Esophagus squamous epithelium (tissue), 5 donors: ENCODE measurements at regions not wholly inside any gene's neighbourhood (a gene's known extent, or its start where the extent isn't known, plus 50 kb on each side); places are given as distances from the start of the nearest gene placed in this dataset.

ENCODE experiments used
- DNase-seq: peaks from one replicate; lab custom pipeline; 2025; lab: John Stamatoyannopoulos, UW
- H3K27ac ChIP-seq, 4 donors: fragments of 200-600 bp; sonication (generic); one replicate each; pipeline ENCODE4 v1.5.1; 2016 to 2019; ENCODE audit warnings: mild to moderate bottlenecking in 1 of 4
- H3K27me3 ChIP-seq, 4 donors: fragments of 200-600 bp; sonication (generic); 1 replicate in 3 of 4; 2 replicates in 1 of 4; pipeline versions ENCODE4 v1.5.1 to v1.6.0; 2017 to 2021; ENCODE audit warnings: antibody characterized with exemption in 1 of 4
- H3K36me3 ChIP-seq, 3 donors: fragments of 200-600 bp; sonication (generic); one replicate each; pipeline ENCODE4 v1.5.1; 2016 to 2019
- H3K4me1 ChIP-seq, 3 donors: fragments of 200-600 bp; sonication (generic); one replicate each; pipeline ENCODE4 v1.5.1; 2017 to 2019
- H3K4me3 ChIP-seq, 4 donors: fragments of 200-600 bp; sonication (generic); 1 replicate in 3 of 4; 2 replicates in 1 of 4; pipeline ENCODE4 v1.5.1; 2016 to 2019; ENCODE audit warnings: mild to moderate bottlenecking in 2 of 4, moderate library complexity in 1 of 4
- H3K9me3 ChIP-seq, 3 donors: fragments of 200-600 bp; sonication (generic); one replicate each; pipeline ENCODE4 v1.5.1; 2016 to 2019
- POLR2A ChIP-seq, 4 donors: fragments of 450-650 bp; IDR thresholded peaks; one replicate each; pipeline ENCODE4 v1.6.1; 2017; ENCODE audit warnings: antibody characterized with exemption in 4 of 4, mild to moderate bottlenecking in 4 of 4, moderate library complexity in 3 of 4
- WGBS, 2 donors: methylation state at CpG; one replicate each; pipeline ENCODE4 v1.1.5; 2018; 5-methylcytosine and 5-hydroxymethylcytosine counted together
- intact Hi-C: fragments of 100-400 bp; cut with DNase I; formaldehyde crosslinking; loops from one replicate; pipeline ENCODE4 v1.15.0; 2022
- TF ChIP-seq, protein P1 (sequence below), 6 experiments: fragments of 450-650 bp in 4 of 6; fragments of 200-600 bp in 2 of 6; sonication (generic) in 2 of 6; IDR thresholded peaks; one replicate each; pipeline ENCODE4 v1.5.1; 2016 to 2019; ENCODE audit warnings: antibody characterized with exemption in 6 of 6, mild to moderate bottlenecking in 4 of 6, moderate library complexity in 4 of 6
- donor health status: DM: yes; HTN: yes; CAD: no.

DNA sequence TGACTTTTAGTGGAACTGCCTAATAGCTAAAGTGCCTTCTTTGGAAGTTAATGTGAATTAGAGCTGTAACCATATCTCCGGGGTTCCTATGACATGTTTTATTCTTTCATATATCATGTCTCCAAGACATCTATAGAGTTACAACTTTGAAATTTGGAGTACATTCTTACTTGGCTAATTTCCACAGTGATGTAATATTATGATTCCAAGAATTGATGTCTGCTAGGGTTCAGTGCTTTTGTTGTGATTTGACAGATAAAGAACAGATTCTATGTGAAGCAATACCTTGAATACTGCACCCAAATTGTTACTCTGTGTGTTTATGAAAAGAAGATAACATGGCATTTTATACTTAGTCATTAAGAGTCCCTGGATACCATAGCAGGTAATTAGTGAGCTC lies 934.3 kb downstream of the NTRK3 start:
- TF ChIP-seq, protein P1, sequence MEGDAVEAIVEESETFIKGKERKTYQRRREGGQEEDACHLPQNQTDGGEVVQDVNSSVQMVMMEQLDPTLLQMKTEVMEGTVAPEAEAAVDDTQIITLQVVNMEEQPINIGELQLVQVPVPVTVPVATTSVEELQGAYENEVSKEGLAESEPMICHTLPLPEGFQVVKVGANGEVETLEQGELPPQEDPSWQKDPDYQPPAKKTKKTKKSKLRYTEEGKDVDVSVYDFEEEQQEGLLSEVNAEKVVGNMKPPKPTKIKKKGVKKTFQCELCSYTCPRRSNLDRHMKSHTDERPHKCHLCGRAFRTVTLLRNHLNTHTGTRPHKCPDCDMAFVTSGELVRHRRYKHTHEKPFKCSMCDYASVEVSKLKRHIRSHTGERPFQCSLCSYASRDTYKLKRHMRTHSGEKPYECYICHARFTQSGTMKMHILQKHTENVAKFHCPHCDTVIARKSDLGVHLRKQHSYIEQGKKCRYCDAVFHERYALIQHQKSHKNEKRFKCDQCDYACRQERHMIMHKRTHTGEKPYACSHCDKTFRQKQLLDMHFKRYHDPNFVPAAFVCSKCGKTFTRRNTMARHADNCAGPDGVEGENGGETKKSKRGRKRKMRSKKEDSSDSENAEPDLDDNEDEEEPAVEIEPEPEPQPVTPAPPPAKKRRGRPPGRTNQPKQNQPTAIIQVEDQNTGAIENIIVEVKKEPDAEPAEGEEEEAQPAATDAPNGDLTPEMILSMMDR (IDR thresholded peaks at IDR 0.05) = no peak
- TF ChIP-seq POLR2A (IDR thresholded peaks at IDR 0.05) = no peak
- Histone ChIP-seq H3K4me3 (no peak overlapping the region), H3K27me3 (no peaks in the 10 kb centered on the region), H3K36me3 (no peaks in the 10 kb centered on the region), H3K9me3 (no peaks in the 10 kb centered on the region), H3K27ac (no peak overlapping the region), H3K4me1 (no peaks in the 10 kb centered on the region)
- 69 to 92% methylated on average over 1 of the region's 1 CpG for WGBS, 2 donors
- no peak for DNase-seq
- intact Hi-C loops = no loop called here

DNA sequence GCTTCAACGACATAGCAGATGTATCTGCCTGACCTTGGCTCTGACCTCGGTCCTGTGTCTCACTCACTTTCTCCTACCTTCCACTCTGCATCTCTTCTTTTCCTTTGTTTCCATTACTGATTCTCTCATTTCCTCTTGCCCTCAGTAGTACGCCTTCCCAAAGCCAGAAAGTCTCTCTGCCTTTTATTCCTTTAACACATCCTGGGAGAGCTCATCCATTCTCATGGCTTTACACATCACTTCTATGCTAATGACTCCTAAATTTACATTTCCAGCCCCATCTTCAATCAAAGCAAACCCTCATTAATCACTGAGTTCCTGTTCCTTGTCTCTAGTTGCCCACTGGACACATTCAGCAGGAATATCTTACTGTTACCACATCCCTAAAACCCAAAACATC lies 938.6 kb downstream of the NTRK3 start:
- TF ChIP-seq POLR2A (IDR thresholded peaks at IDR 0.05) = no peak
- TF ChIP-seq, protein P1 (IDR thresholded peaks at IDR 0.05) = no peak
- H3K27ac ChIP-seq = no peak overlapping the region
- no peaks in the 10 kb centered on the region for H3K4me1 ChIP-seq
- no peaks in the 10 kb centered on the region for H3K27me3 ChIP-seq
- H3K36me3 ChIP-seq = no peaks in the 10 kb centered on the region
- no peaks in the 10 kb centered on the region for H3K9me3 ChIP-seq
- H3K4me3 ChIP-seq = no peak overlapping the region
- 41 to 42% methylated on average over 3 of the region's 3 CpGs for WGBS, 2 donors
- no peak for DNase-seq
- intact Hi-C loops = no loop called here

DNA sequence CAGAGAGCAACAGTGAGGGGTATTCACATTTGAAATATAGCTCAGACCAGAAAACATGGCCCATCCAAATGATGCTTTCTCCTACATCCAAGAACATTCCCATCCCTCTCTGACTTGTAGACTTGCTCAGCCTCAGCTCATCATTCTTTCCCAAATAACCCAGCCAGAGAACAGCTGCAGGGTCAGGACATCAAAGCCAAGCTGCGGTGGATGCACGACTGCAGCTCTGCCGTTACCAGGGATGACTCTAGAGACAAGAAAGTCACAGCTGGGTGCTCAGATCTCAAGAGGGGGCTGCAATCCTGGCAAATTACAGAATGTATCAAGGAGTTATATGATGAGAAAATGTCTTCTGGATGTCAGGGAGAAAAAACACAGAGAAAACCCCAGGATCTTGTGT lies 944.3 kb downstream of the NTRK3 start:
- H3K27me3 ChIP-seq = no peaks in the 10 kb centered on the region
- no peaks in the 10 kb centered on the region for H3K9me3 ChIP-seq
- intact Hi-C loops = no loop called here
- no peak overlapping the region for H3K27ac ChIP-seq
- no peak for DNase-seq
- TF ChIP-seq, protein P1 (IDR thresholded peaks at IDR 0.05) = no peak
- no peak for TF ChIP-seq POLR2A (IDR thresholded peaks at IDR 0.05)
- 36 to 50% methylated on average over 3 of the region's 3 CpGs for WGBS, 2 donors
- H3K4me1 ChIP-seq = no peaks in the 10 kb centered on the region
- H3K36me3 ChIP-seq = no peaks in the 10 kb centered on the region
- no peak overlapping the region for H3K4me3 ChIP-seq

DNA sequence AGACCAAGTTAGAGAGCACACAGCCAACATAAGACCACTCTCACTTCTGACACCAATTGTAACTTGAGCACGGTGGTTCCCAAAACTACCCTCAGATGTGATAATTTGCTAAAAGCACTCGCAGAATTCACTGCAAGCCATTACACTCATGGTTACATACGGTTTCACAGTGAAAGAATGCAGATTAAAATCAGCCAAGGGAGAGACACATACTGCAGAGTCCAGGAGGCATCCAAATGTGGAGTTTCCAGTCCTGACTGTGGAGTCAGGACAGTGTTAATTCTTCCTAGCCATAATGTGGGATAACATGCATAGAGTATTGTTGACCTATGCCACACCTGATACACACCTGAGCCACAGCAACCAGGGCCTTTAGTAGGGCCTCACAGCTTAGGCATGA lies 956.4 kb downstream of the NTRK3 start:
- no peaks in the 10 kb centered on the region for H3K4me1 ChIP-seq
- no peak overlapping the region for H3K4me3 ChIP-seq
- no peak for DNase-seq
- H3K9me3 ChIP-seq = no peaks in the 10 kb centered on the region
- no peaks in the 10 kb centered on the region for H3K27me3 ChIP-seq
- intact Hi-C loops = no loop called here
- no peak overlapping the region for H3K27ac ChIP-seq
- TF ChIP-seq POLR2A (IDR thresholded peaks at IDR 0.05) = no peak
- TF ChIP-seq, protein P1 (IDR thresholded peaks at IDR 0.05) = no peak
- 50 to 75% methylated on average over 3 of the region's 3 CpGs for WGBS, 2 donors
- no peaks in the 10 kb centered on the region for H3K36me3 ChIP-seq

DNA sequence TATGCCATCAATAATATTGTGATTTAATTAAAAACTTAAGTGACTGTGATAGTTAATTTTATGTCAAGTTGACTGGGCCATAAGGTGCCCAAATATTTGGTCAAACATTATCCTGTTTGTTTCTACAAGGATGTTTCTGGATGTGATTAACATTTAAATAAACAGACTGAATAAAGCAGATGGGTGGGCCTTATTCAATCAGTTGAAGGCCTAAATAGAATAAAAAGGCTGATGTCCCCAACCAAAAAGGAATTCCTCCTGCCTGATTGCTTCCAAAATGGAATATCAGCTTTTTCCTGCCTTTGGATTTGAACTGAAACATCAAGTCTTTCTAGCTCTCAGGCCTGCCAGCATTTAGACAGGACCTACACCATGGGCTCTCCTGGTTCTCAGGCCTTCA lies 961.7 kb downstream of the NTRK3 start:
- TF ChIP-seq POLR2A (IDR thresholded peaks at IDR 0.05) = no peak
- TF ChIP-seq, protein P1 (IDR thresholded peaks at IDR 0.05) = no peak
- H3K4me1 ChIP-seq = no peaks in the 10 kb centered on the region
- intact Hi-C loops = no loop called here
- DNase-seq = no peak
- no peaks in the 10 kb centered on the region for H3K9me3 ChIP-seq
- no peak overlapping the region for H3K4me3 ChIP-seq
- H3K36me3 ChIP-seq = no peaks in the 10 kb centered on the region
- H3K27ac ChIP-seq = no peak overlapping the region
- H3K27me3 ChIP-seq = no peaks in the 10 kb centered on the region
